ENCODE measurements at regions not wholly inside any gene's neighbourhood (a gene's known extent, or its start where the extent isn't known, plus 50 kb on each side); places are given as distances from the start of the nearest gene placed in this dataset.
"Not testable (repeated sequence)": the region's sequence is repeated elsewhere in the genome, so short reads cannot be mapped to it uniquely, and the experiment has no call there.

DNA sequence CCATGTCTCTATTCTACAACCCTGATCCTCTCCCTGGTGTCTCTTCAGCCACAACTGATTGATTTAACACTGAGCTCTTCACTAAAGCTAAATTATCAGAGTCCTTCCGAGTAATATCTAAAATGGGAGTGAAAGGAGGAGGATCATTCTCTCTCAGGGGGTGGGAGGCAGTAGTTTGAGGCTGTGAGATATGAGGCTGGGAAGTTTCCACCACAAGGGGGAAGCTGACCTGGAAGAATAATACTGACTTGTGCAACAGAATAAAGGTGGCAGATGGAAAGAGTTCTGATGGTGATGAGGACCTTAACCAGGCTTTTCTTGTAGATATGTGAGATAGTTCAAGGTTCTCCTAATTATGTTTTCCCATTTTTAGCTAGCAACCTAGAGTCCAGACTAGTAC, 241.6 kb upstream of the VKORC1L1 start:
- not testable (repeated sequence) for DNase-seq

DNA sequence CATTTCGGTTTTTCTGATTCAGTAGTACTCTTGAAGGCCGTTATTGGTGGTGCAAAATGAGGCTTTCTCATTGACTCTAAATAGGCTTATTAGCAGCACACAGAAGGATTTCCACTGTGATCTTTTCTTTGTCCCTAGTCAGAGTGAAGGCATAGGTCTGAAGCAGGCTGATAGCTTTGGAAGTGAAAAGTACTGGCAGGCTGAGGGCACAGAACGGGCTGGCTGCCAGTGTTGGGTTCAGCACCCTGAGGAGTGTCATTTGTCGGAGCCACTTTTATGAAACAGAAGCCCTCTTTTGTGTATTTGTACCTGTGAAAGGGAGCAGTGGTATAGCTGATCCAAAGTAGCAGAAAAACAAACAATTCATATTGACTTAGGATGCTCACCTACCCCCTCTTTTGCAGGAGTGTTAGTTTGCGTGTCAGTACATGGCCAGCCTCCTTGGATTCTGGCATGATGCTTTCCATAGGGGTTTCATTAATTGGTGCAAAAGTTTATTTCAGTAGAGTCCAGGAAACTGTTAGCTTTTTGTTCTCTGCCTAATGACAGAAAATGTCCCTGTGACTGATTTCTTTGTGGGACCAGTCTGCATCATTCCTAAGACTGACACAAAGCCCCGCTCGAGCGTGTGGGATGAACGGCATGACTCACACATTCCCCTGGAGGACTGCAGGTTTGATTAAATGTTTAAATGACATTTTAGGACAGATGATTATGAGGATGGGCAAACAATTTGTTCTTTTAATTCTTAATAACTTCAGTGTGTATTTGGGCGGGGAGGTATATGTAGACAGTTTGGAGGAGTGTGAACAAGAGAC, 239.1 kb upstream of the VKORC1L1 start:
- DNase-seq = not testable (repeated sequence)

DNA sequence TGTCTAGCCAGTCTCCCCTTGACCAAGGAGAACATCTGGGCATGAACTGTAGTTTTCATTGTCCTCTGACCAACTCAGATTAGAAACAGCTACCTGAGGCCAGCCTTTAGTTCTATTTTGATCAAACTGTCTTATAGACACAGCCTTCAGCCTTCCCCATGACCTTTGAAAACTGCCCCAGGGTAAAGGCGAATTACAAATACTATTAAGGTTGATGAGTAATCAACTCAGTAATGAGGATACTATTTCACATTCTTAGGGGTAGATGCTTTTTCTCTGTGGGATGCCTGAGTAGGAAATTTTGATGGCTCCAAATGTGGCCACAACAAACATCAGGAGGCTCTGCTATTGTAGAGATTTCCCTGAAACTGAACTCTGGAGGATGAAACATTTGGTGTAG, 234.0 kb upstream of the VKORC1L1 start:
- not testable (repeated sequence) for DNase-seq

DNA sequence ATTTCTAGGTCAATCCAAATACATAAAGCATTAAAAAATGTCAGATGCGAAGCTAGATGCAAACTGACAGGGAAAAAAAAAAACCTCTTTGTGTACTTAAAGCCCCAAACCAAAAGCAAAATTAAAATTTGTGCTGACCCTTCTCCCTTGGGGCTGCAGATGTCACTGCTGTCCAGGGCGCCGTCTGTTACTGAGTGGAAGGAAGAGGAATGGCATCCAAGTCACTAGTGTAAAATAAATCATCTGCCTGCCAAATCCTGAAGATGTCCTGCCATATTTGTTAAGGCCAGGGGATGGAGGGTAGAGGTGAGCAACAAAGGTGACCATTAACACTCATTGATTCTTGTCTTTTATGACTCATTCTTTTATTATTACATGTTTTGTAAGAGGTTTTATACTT, 233.2 kb upstream of the VKORC1L1 start:
- not testable (repeated sequence) for DNase-seq

DNA sequence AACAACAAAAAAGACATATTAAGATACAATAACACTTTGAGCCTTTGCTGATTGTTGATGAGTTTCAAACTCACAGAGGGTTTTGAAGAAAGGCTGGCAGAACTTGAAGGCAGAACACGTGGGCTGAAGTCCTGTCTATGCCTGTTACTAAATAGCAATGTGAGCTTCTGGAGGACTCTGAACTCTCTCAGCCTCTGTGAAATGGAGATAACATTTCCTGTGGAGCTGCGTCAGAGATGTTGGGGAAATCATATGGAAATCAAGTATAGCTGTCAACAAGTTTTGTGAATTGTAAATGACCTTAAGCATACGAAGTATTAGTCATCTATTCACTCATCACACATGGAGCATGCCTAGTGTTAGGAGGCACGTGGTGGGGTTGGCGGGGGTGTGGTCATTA, 229.4 kb upstream of the VKORC1L1 start:
- DNase-seq = not testable (repeated sequence)

DNA sequence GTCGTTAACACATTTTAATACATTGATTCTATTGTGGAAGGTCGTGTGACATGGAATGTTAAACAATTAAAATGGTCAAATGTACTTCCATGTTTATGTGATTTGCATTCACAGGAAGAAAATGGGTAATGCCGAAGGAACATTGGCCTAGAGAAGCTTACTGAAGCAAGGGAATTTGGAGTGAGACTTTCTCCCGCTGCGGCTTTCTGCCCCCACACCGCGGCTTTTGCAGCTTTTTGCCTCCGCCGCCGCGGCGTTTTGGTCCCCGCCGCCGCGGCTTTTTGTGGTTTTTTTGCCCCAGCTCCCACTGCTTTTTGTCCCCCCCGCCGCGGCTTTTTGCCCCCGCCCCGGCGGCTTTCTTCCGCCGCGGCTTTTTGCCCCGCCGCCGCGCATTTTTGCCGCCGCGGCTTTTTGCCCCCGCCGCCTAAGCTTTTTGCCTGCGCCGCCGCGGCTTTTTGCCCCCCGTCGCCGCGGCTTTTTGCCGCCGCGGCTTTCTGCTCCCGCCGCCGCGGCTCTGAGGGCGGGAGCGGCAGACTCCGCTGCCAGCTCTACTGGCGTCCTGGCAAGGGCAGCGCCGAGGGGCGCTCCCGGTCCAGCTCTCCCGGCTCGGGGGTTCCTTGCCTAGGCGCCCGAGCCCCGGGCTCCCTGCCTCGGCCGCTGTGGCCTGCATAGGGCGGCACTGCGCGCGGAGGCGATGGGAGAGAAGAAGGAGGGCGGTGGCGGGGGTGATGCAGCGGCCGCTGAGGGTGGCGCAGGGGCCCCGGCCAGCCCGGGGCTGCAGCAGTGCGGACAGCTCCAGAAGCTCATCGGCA, 225.5 kb upstream of the VKORC1L1 start:
- DNase-seq = not testable (repeated sequence)

DNA sequence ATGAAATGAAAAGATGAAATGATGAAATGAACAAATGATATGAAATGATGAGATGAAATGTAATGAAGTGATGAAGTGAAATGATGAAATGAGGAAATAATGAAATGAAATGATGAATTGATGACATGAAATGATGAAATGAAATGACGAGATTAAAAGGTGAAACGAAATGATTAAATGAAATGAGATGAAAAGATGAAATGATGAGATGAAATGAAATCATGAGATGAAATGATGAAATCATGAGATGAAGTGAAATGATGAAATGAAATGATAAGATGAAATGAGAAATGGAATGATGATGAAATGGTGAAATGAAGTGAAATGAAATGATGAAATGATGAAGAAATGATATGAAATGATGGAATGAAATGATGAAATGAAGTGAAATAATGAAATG, 221.7 kb upstream of the VKORC1L1 start:
- not testable (repeated sequence) for DNase-seq

DNA sequence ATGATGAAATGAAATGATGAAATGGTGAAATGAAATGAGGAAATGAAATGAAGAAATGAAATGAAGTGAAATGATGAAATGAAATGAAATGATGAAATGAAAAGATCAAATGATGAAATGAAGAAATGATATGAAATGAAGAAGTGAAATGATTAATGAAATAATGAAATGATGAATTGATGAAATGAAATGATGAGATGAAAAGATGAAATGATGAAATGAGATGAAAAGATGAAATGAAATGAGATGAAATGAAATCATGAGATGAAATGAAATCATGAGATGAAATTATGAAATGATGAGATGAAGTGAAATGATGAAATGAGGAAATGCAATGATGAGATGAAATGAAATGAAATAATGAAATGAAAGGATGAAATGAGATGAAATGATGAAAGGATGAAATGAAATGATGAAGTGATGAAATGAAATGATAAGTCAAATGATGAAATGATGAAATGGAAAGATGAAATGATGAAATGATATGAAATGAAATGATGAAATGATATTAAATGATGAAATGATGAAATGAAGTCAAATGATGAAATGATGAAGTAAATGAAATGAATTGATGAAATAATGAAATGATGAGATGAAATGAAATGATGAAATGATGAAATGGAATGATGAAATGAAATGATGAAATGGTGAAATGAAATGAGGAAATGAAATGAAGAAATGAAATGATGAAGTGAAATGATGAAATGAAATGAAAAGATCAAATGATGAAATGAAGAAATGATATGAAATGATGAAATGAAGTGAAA, 220.9 kb upstream of the VKORC1L1 start:
- not testable (repeated sequence) for DNase-seq

DNA sequence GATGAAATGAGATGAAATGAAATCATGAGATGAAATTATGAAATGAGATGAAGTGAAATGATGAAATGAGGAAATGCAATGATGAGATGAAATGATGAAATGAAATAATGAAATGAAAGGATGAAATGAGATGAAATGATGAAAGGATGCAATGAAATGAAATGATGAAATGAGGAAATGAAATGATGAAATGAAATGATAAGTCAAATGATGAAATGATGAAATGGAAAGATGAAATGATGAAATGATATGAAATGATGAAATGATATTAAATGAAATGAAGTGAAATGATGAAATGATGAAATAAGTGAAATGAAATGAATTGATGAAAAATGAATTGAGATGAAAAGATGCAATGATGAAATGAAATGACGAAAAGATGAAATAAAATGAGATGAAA, 220.2 kb upstream of the VKORC1L1 start:
- not testable (repeated sequence) for DNase-seq

DNA sequence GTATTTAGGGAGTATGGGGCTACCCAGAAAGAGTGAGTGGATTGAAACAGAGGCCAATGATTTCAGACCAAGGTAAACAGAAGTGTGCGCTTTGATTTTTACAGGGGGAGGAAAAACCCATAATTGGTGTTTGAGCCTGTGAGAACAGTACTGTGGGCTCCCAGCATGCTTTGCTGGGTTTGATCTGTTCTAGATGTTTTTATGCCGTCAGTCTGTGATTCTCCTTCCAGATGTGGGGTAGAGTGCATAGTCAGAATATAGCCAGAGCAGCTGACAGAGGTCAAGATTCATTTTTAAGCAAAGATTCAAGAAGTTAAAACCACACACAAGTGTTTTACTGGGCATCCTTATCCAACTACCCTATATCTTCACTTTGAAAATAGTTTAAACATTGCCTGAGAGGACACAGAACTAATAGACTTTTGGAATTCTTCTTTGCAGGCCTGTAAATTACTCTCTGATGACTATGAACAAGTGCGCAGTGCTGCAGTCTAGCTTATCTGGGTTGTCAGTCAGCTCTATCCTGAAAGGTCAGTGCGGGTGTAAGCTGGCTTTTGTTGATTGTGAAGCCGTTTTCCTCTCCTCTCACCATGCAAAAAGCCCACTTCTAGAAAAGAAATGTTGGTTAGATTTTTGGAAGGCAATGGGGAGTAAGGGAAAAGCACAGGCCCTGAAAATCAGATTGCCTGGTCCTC, 216.2 kb upstream of the VKORC1L1 start:
- not testable (repeated sequence) for DNase-seq

DNA sequence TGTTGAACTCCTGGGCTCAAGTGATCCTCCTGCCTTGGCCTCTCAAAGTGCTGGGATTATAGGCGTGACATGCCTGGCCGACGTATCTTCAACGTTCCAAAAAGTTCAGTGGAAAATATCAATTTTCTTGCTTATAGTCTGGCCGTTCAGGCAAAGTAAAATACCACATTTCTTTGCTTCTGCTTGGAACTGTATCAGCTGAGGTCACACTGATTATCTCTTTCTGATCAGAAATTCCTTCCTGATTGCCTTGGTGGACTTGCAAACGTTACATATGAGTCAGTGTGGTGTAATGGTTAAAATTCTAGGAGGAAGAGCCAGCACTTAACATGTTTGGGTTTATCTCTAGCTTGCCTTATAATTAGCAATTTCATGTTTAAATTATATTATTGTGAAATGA, 189.5 kb upstream of the VKORC1L1 start:
- not testable (repeated sequence) for DNase-seq

DNA sequence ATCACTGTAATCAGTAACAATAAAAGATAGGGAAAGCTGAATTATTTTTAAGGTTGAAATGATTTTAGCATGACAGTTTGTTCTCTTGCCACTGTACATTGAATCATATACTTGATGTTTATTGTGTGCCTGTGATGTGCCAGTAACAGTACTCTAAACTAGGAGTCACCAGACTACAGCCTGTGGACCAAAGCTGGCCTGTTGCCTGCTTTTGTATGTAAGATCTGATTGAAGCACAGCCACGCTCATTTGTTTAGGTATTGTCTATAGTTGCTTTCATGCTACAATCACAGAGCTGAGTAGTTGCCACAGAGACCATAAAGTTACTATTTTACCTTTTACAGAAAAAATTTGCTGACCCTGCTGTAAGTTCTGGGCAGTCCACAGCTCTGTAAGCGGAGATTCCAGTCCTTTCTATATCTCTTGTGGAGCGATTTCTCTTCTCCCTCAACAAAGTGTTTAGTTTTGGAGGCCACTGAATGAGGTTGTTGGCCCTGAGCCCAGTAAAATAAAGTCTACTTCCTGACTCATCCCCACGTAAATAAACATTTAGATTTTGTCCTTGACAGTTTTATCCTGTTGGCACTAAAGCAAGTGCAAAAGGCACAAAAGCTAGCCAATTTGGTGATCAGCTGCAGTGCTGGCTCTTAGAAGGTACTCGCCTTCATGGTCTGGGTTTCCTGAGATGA, 173.7 kb upstream of the VKORC1L1 start:
- DNase-seq = not testable (repeated sequence)

DNA sequence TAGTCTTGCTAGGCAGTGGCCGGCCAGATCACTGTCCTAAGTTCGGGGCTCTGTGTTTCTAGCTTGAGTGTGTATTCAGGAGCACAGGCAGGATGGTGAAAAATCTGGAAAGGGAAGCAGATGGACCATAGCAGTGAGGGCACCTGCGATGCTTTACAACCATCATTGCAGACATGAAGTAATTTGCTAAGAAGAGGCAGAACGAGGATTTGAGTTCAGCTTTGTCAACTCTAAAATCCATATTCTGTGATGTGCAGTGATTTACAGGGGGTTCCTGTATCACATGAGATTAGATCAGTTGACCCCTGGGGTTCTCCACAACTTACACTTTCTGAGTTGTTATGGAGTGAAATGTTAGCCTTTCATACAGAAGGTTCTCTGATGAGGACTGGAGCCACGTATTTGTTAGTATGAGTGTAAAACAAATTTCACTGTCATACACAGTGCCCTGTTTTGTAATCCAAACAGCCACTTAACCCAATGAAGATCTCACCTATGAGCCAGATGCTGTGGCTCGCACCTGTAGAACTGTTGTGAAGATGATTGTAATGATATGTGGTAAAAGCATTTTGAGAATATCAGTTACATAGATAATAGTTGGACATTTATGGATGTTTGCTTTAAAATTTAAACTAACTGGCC, 173.0 kb upstream of the VKORC1L1 start:
- DNase-seq = not testable (repeated sequence)

DNA sequence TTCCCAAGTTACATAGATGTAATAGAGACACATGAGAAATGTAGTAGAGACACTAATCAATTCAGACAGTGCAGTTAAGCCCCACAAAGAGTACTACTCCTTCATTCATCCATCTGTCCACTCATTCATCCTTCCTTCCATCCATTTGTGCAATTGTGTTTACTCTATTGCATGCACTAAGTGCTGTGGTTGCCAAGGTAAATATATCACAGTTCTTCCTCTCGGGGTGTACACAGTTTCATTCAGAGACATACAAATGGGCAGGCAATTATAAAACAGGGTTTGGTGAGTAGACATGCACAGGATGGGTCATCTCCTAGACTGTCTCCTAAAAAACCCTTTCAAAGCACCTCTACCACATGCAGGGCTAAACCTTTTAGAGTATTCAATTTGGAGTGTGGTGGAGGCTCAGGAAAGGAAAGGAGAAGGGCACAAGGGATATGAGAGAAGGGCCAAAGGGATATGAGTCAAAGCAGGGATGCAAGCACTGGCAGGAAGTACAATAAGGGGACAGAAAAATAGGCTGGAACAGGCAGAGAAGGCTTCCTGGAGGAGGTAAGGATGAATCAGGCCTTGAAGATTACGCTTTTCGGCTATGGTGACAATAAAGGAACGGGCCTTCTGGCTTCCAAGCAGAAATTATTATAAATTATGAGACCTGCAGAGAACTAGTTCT, 153.6 kb upstream of the VKORC1L1 start:
- DNase-seq = not testable (repeated sequence)

DNA sequence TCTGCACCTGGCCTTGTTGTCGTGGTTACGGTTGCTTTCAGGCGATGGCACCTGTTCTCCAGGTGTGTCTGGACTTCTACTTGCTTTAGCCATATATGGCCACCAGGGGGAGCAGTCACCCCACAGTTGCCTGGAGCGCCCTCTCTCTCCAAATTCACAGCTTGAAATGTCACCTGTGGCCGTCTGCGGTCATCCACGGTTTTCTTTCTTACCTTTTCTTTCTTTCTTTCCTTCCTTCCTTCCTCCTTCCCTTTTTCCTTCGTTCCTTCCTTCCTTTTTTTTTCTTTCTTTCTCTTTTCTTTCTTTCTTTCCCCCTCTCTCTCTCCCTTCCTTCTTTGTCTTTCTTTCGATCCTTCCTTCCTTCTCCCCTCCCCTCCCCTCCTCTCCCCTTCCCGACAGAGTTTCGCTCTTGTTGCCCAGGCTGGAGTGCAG, 150.5 kb upstream of the VKORC1L1 start:
- DNase-seq = peak in 1 of 2 experiments; percentile 39

DNA sequence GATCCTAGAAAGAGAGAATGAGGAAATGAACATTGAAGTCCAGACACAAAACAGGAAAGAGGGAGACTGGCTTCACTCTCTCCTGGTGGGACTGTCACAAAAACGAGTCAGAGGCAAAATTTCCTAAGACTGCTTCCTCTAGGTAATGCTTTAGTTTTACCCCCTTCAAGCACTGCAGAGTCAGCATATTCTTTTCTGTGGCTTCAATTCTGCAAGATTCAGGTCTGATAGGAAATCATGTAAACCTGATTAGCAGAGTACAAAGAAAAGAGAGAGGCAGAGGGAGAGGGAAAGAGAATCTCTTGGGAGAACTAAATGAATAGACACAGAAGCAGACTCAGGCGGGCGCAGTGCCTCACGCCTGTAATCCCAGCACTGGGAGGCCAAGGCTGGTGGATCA, 145.7 kb upstream of the VKORC1L1 start:
- DNase-seq = not testable (repeated sequence)

DNA sequence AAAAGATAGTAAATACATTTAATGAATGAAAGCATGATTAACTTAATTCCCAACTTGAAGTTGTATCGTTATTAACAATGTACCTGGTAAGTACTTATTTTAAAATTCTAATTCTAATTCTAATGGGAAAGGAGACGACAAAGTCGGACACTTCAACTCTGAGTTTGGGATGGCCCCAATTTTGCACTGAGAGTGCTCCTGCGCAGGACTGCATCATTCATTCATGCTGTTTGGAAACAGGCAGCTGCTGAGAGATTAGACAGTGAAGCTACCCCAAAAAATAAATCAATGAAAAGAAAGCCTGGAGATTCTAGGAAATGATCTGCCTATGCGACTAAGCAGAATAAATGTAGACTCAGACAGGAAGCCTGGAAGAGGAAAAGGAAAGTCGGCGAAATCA, 141.7 kb upstream of the VKORC1L1 start:
- no peak for DNase-seq

DNA sequence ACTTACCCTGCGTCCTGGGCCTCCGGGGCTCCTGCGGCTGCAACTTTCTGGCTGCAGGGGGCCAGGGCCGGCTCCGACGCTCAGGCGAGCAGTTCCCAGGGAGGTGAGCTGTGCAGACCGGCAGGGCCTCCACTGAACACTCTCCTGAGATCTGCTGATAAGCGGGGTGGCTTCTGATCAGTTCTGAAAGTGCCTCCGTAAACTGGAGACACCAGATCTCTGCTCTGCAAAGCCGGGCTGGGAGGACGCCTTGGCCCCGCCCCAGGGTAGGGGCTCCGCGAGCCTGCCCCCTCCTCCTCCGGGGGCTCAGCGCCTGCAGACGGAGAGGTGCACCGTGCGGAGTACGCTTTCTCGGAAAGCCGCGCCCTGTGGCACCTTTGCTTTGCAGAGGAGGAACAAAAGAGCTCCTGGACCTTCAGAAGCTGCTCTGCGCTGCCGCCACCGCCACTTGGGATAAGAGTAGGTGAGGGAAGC, 141.3 kb upstream of the VKORC1L1 start:
- DNase-seq = no peak

DNA sequence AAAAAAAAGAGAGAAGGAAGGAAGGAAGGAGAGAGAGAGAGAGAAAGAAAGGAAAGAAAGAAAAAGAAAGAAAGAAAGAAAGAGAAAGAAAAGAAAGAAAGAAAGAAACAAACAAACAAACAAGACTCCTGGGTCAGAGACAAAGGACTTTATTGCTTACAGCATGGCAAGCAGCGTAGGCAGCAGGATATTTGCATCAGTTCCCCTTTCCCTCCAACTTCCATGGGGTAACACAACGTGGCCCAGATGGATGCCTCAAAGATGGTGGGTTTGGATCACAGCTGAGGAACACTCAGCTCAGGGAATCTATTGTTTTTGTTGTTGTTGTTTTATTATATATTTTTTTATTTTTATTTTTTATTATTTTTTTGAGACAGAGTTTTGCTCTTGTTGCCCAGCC, 128.5 kb upstream of the VKORC1L1 start:
- DNase-seq = no peak

DNA sequence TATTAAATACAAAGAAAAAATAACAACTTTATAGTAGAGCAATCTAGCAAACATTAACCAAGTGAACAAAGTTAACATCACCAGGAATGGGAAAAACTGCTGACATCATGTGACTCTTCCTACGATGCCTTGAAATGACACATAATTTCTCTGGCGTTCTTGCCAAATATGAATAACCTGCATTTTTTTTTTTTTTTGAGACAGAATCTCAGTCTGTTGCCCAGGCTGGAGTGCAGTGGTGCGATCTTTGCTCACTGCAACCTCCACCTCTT, 126.5 kb upstream of the VKORC1L1 start:
- DNase-seq = no peak

DNA sequence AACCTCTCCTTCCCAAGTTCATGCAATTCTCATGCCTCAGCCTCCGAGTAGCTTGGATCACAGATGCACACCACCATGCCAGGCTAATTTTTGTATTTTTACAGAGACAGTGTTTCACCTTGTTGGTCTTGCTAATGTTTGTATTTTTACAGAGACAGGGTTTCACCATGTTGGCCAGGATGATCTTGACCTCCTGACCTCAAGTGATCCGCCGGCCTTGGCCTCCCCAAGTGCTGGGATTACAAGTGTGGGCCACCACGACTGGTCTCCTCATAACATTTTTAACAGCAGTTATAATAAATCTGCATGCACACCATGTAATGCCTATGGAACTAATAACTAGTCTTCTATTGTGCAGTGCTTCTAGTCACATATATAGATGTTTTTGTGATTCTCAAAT, 123.8 kb upstream of the VKORC1L1 start:
- no peak for DNase-seq
